Tibial nerve (tissue), 3 donors: ENCODE measurements at regions not wholly inside any gene's neighbourhood (a gene's known extent, or its start where the extent isn't known, plus 50 kb on each side); places are given as distances from the start of the nearest gene placed in this dataset.

Experiments
- CTCF ChIP-seq, 5 experiments: fragments of 200-600 bp in 3 of 5; fragments of 450-650 bp in 2 of 5; sonication (generic) in 3 of 5; IDR thresholded peaks; one replicate each; pipeline ENCODE4 v1.5.1; 2016 to 2019; ENCODE audit warnings: antibody characterized with exemption in 5 of 5, mild to moderate bottlenecking in 3 of 5, moderate library complexity in 2 of 5
- POLR2A ChIP-seq, 2 donors: fragments of 450-650 bp; IDR thresholded peaks; one replicate each; pipeline ENCODE4 v1.6.1; 2017; ENCODE audit warnings: antibody characterized with exemption in 2 of 2, mild to moderate bottlenecking in 2 of 2, moderate library complexity in 2 of 2

DNA sequence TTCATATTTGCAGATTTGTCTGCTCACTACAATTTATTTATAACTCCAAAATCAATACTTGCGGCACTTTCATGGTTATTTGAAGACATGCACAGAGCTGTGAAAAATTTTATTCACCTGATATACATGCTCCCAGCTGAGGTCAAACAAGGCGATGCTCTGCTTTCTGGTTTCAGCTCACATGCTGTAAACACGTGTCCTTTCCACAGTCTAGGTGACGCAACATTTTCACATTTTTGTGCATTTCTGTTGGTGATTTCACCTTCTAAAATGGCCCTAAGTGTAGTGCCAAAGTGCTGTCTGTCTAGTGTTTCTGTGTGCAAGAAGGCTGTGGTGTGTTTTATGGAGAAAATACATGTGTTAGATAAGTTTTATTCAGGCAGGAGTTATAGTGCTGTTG is 650.5 kb downstream of the RNF144B start:
- TF ChIP-seq CTCF (IDR thresholded peaks at IDR 0.05) (no peak), POLR2A (IDR thresholded peaks at IDR 0.05) (no peak)
